Upper lobe of left lung (tissue), 6 donors: ENCODE measurements at regions not wholly inside any gene's neighbourhood (a gene's known extent, or its start where the extent isn't known, plus 50 kb on each side); places are given as distances from the start of the nearest gene placed in this dataset.
A peak's percentile ranks its signal among the peaks of the same experiment; 100 is the strongest.

ENCODE experiments used
- ATAC-seq, 2 donors: fragments of 200-7000 bp; cut with Tn5 transposase; one replicate each; pipeline ENCODE4 v1.9.1; 2022; ENCODE audit warnings: mild to moderate bottlenecking in 2 of 2, moderate library complexity in 2 of 2; ENCODE audit not compliant: low FRiP score in 2 of 2
- DNase-seq, 2 donors: peaks; one replicate each; pipeline ENCODE4 v3.0.0-alpha.2; 2019 to 2020
- H3K27ac ChIP-seq, 4 donors: fragments of 200-600 bp; sonication (generic); one replicate each; pipeline ENCODE4 v1.5.1; 2016 to 2019
- H3K27me3 ChIP-seq, 4 donors: fragments of 200-600 bp; sonication (generic); one replicate each; pipeline ENCODE4 v1.5.1; 2017 to 2019
- H3K36me3 ChIP-seq, 4 donors: fragments of 200-600 bp; sonication (generic); one replicate each; pipeline ENCODE4 v1.5.1; 2016 to 2019
- H3K4me1 ChIP-seq, 4 donors: fragments of 200-600 bp; sonication (generic); one replicate each; pipeline ENCODE4 v1.5.1; 2018 to 2019
- H3K4me3 ChIP-seq, 4 donors: fragments of 200-600 bp; sonication (generic); one replicate each; pipeline ENCODE4 v1.5.1; 2017 to 2019; ENCODE audit warnings: mild to moderate bottlenecking in 2 of 4, moderate library complexity in 1 of 4
- H3K9me3 ChIP-seq, 4 donors: fragments of 200-600 bp; sonication (generic); one replicate each; pipeline ENCODE4 v1.5.1; 2018 to 2019
- CTCF ChIP-seq, 6 experiments: fragments of 450-650 bp in 4 of 6; fragments of 200-600 bp in 2 of 6; sonication (generic) in 2 of 6; IDR thresholded peaks; one replicate each; pipeline ENCODE4 v1.5.1; 2016 to 2019; ENCODE audit warnings: antibody characterized with exemption in 6 of 6
- EP300 ChIP-seq, 4 donors: sonication (generic); formaldehyde crosslinking; IDR thresholded peaks; one replicate each; pipeline ENCODE4 v1.5.1; 2017; ENCODE audit warnings: antibody characterized with exemption in 4 of 4, control low read depth in 2 of 4
- POLR2A ChIP-seq, 4 donors: fragments of 450-650 bp; IDR thresholded peaks; one replicate each; pipeline ENCODE4 v1.5.1; 2016 to 2017; ENCODE audit warnings: antibody characterized with exemption in 4 of 4, mild to moderate bottlenecking in 2 of 4
- POLR2AphosphoS5 ChIP-seq, 2 donors: sonication (generic); formaldehyde crosslinking; IDR thresholded peaks; one replicate each; pipeline ENCODE4 v1.5.1; 2017; ENCODE audit warnings: antibody characterized with exemption in 2 of 2
- WGBS, 2 donors: methylation state at CpG; one replicate each; pipeline ENCODE4 v1.1.5; 2017 to 2018; 5-methylcytosine and 5-hydroxymethylcytosine counted together
- donor health status: DM: no; HTN: no; CAD: no; lungs with moderate emphysema.
- donor health status: DM: no; HTN: yes; CAD: no; lungs with severe emphysema.

- no peak overlapping the region for H3K4me3 ChIP-seq
- no peaks in the 10 kb centered on the region for H3K36me3 ChIP-seq
- H3K9me3 ChIP-seq: no peaks in the 10 kb centered on the region
- TF ChIP-seq POLR2A (IDR thresholded peaks at IDR 0.05) (no peak), POLR2AphosphoS5 (IDR thresholded peaks at IDR 0.05) (no peak), CTCF (IDR thresholded peaks at IDR 0.05) (no peak), EP300 (IDR thresholded peaks at IDR 0.05) (no peak)
- 50 to 51% methylated on average over 3 of the region's 3 CpGs for WGBS, 2 donors
- no peaks in the 10 kb centered on the region for H3K27me3 ChIP-seq
- H3K27ac ChIP-seq: no peak overlapping the region
- H3K4me1 ChIP-seq: peaks cover 13 to 24% (median 18%) of the 10 kb centered on the region in 4 donors
- ATAC-seq (no peak), DNase-seq (no peak)
Observed at GRCh38 chr7:46934198-46934825, 647.6 kb downstream of the TNS3 start.

- peak in 1 of 2 donors; percentile 31 for ATAC-seq
- no peak for DNase-seq
- TF ChIP-seq POLR2A (IDR thresholded peaks at IDR 0.05): no peak
- no peak for TF ChIP-seq EP300 (IDR thresholded peaks at IDR 0.05)
- TF ChIP-seq CTCF (IDR thresholded peaks at IDR 0.05): no peak
- no peaks in the 10 kb centered on the region for H3K9me3 ChIP-seq
- H3K4me3 ChIP-seq: no peak overlapping the region
- no peaks in the 10 kb centered on the region for H3K27me3 ChIP-seq
- peak overlapping the region in 1 of 4 donors; percentile 65 for H3K27ac ChIP-seq
- no peaks in the 10 kb centered on the region for H3K36me3 ChIP-seq
- WGBS, 2 donors: 45 to 52% methylated on average over 4 of the region's 4 CpGs
- peaks cover 13 to 24% (median 18%) of the 10 kb centered on the region in 4 donors for H3K4me1 ChIP-seq
Observed at GRCh38 chr7:46933596-46933995, 648.3 kb downstream of the TNS3 start.

GRCh38 chr7:46932676-46933424 is 649.1 kb downstream of the TNS3 start:
- no peak overlapping the region for H3K4me3 ChIP-seq
- no peaks in the 10 kb centered on the region for H3K9me3 ChIP-seq
- 42 to 43% methylated on average over 7 of the region's 7 CpGs for WGBS, 2 donors
- no peaks in the 10 kb centered on the region for H3K27me3 ChIP-seq
- peak overlapping the region in 3 of 4 donors; percentile 16 to 65 (median 45) for H3K27ac ChIP-seq
- DNase-seq (peak in 1 of 2 donors; percentile 24), ATAC-seq (peak in 1 of 2 donors; percentile 86)
- TF ChIP-seq EP300 (IDR thresholded peaks at IDR 0.05) (no peak), CTCF (IDR thresholded peaks at IDR 0.05) (no peak), POLR2AphosphoS5 (IDR thresholded peaks at IDR 0.05) (no peak), POLR2A (IDR thresholded peaks at IDR 0.05) (no peak)
- peaks cover 13 to 24% (median 18%) of the 10 kb centered on the region in 4 donors for H3K4me1 ChIP-seq
- no peaks in the 10 kb centered on the region for H3K36me3 ChIP-seq

GRCh38 chr7:46932306-46932675 is 649.6 kb downstream of the TNS3 start:
- DNase-seq: no peak
- 29 to 41% methylated on average over 1 of the region's 1 CpG for WGBS, 2 donors

More at GRCh38 chr7:46932306-46932675, 649.6 kb downstream of the TNS3 start:
- Histone ChIP-seq H3K4me3 (no peak overlapping the region), H3K36me3 (no peaks in the 10 kb centered on the region), H3K27me3 (no peaks in the 10 kb centered on the region), H3K27ac (peak overlapping the region in 1 of 4 donors; percentile 65), H3K4me1 (peaks cover 13 to 24% (median 18%) of the 10 kb centered on the region in 4 donors), H3K9me3 (no peaks in the 10 kb centered on the region)
- ATAC-seq: no peak
- TF ChIP-seq EP300 (IDR thresholded peaks at IDR 0.05) (no peak), POLR2AphosphoS5 (IDR thresholded peaks at IDR 0.05) (no peak), CTCF (IDR thresholded peaks at IDR 0.05) (no peak), POLR2A (IDR thresholded peaks at IDR 0.05) (no peak)
